HepG2 (cell line): ENCODE measurements at regions not wholly inside any gene's neighbourhood (a gene's known extent, or its start where the extent isn't known, plus 50 kb on each side); places are given as distances from the start of the nearest gene placed in this dataset.

Experiments
- ATAC-seq: fragments of 200-7000 bp; cut with Tn5 transposase; 3 replicates; pipeline ENCODE4 v1.9.1; 2020; ENCODE audit warnings: mild to moderate bottlenecking, moderate library complexity
- BruUV-seq: library from RNA; stranded (reverse); fragments of 400-500 nt; replicated peaks from 2 replicates; lab custom pipeline; 2021; lab: Mats Ljungman, UMichigan
- CTCF ChIA-PET: fragments of 300-600 bp; formaldehyde crosslinking; extraction: SDS; loops from one replicate; lab custom pipeline; 2021; ENCODE audit warnings: low total read pairs, inconsistent platforms, low intra/inter-chr PET ratio; lab: Yijun Ruan, JAX
- POLR2A ChIA-PET: fragments of 350-600 bp; sonication (Branson Sonifier 250); formaldehyde crosslinking; loops from one replicate; lab custom pipeline; 2020; ENCODE audit warnings: antibody characterized with exemption, inconsistent platforms; lab: Yijun Ruan, JAX
- DNase-seq: peaks from one replicate; pipeline ENCODE4 v3.0.0-alpha.2; 2015; ENCODE audit warnings: low spot score
- FAIRE-seq: peaks from 3 replicates; lab custom pipeline; 2011; peaks lifted over from hg19 to GRCh38; lab: Jason Lieb, UNC
- H2AFZ ChIP-seq: one replicate; pipeline ENCODE4 v1.6.1; 2011; ENCODE audit warnings: low read length, inconsistent platforms
- H3K27ac ChIP-seq: fragments of 300-600 bp; 3 replicates; pipeline ENCODE4 v1.8.0; 2011; ENCODE audit warnings: mixed run types, mild to moderate bottlenecking, mixed read lengths, low read length, inconsistent platforms; ENCODE audit not compliant: insufficient read depth; ENCODE audit errors: extremely low read length
- H3K27me3 ChIP-seq, 2 experiments: fragments of 200-600 bp in 1 of 2; 2 replicates in 1 of 2; 3 replicates in 1 of 2; pipeline versions ENCODE4 v1.6.0 to v1.8.0; 2011; ENCODE audit warnings: low read length in 2 of 2, mild to moderate bottlenecking in 2 of 2, moderate library complexity in 2 of 2, inconsistent platforms in 1 of 2; ENCODE audit not compliant: insufficient read depth in 2 of 2, control insufficient read depth in 1 of 2
- H3K36me3 ChIP-seq, 2 experiments: fragments of 200-600 bp in 1 of 2; replicated peaks in 1 of 2; 2 replicates in 1 of 2; 3 replicates in 1 of 2; pipeline versions ENCODE4 v1.5.1 to v1.8.0; 2011; ENCODE audit warnings: low read length in 2 of 2, inconsistent platforms in 1 of 2; ENCODE audit not compliant: insufficient read depth in 2 of 2, control insufficient read depth in 1 of 2
- H3K4me1 ChIP-seq: 2 replicates; pipeline ENCODE4 v1.5.1; 2012; ENCODE audit warnings: low read length, inconsistent platforms; ENCODE audit not compliant: insufficient read depth
- H3K4me2 ChIP-seq: 2 replicates; pipeline ENCODE4 v1.6.0; 2011; ENCODE audit warnings: low read depth, low read length, inconsistent platforms
- H3K4me3 ChIP-seq, 3 experiments: fragments of 200-600 bp in 1 of 3; sonication (generic), shearing (Covaris generic) in 1 of 3; replicated peaks in 1 of 3; 2 replicates each; pipeline ENCODE4 v1.5.1; 2011 to 2016; ENCODE audit warnings: low read length in 3 of 3, inconsistent platforms in 2 of 3, low read depth in 2 of 3, mild to moderate bottlenecking in 2 of 3, control low read depth in 1 of 3, mixed read lengths in 1 of 3; ENCODE audit not compliant: insufficient read depth in 1 of 3
- H3K79me2 ChIP-seq: one replicate; pipeline ENCODE4 v1.6.1; 2011; ENCODE audit warnings: low read length, inconsistent platforms; ENCODE audit not compliant: insufficient read depth
- H3K9ac ChIP-seq: 2 replicates; pipeline ENCODE4 v1.6.0; 2011; ENCODE audit warnings: mild to moderate bottlenecking, low read depth, low read length, inconsistent platforms; ENCODE audit not compliant: insufficient read depth
- H3K9me3 ChIP-seq: 2 replicates; pipeline ENCODE4 v1.5.1; 2012; ENCODE audit warnings: mild to moderate bottlenecking, low read length
- H4K20me1 ChIP-seq: 2 replicates; pipeline ENCODE4 v1.6.0; 2011; ENCODE audit warnings: inconsistent platforms, mild to moderate bottlenecking, low read length, moderate library complexity; ENCODE audit not compliant: insufficient read depth
- CEBPG ChIP-seq: IDR thresholded peaks from 2 replicates; pipeline ENCODE4 v1.6.1; 2016
- GMEB1 ChIP-seq: sonication (generic); formaldehyde crosslinking; IDR thresholded peaks from 2 replicates; pipeline ENCODE4 v1.5.1; 2020; ENCODE audit warnings: missing genetic modification reagents, mild to moderate bottlenecking, borderline replicate concordance
- HHEX ChIP-seq: IDR thresholded peaks from 2 replicates; pipeline ENCODE4 v1.6.1; 2016; ENCODE audit warnings: control low read depth
- KLF9 ChIP-seq: IDR thresholded peaks from 2 replicates; pipeline ENCODE4 v1.6.1; 2016; ENCODE audit warnings: low read depth
- NFRKB ChIP-seq: fragments of 450-650 bp; IDR thresholded peaks from 2 replicates; pipeline ENCODE4 v1.6.1; 2017
- ZNF460 ChIP-seq: sonication (generic); formaldehyde crosslinking; IDR thresholded peaks from 2 replicates; pipeline ENCODE4 v1.5.1; 2020; ENCODE audit warnings: missing genetic modification reagents, mild to moderate bottlenecking, borderline replicate concordance
- ZNF484 ChIP-seq: sonication (generic); formaldehyde crosslinking; IDR thresholded peaks from 2 replicates; pipeline ENCODE4 v1.5.1; 2020; ENCODE audit warnings: mild to moderate bottlenecking, low read depth, missing genetic modification reagents, borderline replicate concordance
- ZNF740 ChIP-seq: sonication (generic); formaldehyde crosslinking; IDR thresholded peaks from 2 replicates; pipeline ENCODE4 v1.4.0; 2020; ENCODE audit warnings: missing genetic modification reagents
- WGBS: methylation state at CpG from one replicate; pipeline ENCODE4 v1.1.6; 2017; ENCODE audit warnings: low lambda C conversion rate; 5-methylcytosine and 5-hydroxymethylcytosine counted together
- in situ Hi-C: cut with HindIII; loops from 2 replicates; pipeline ENCODE4 v1.10.0; 2017; ENCODE audit warnings: low pct_unique_long_range_greater_than_20kb; ENCODE audit not compliant: extremely low pct_ligation_motif_present
- intact Hi-C: fragments of 100-400 bp; cut with micrococcal nuclease; formaldehyde crosslinking; loops from one replicate; pipeline ENCODE4 v1.10.0; 2022; ENCODE audit not compliant: unreplicated experiment
- TF ChIP-seq, protein P1 (sequence below): sonication (generic); formaldehyde crosslinking; conservative IDR thresholded peaks from 2 replicates; pipeline ENCODE4 v1.8.0; 2022; ENCODE audit warnings: low read depth, missing genetic modification reagents
- TF ChIP-seq, protein P2 (sequence below): sonication (generic); formaldehyde crosslinking; IDR thresholded peaks from 2 replicates; pipeline ENCODE4 v1.4.0; 2020; ENCODE audit warnings: missing genetic modification reagents, low read depth, mild to moderate bottlenecking, borderline replicate concordance
- TF ChIP-seq, protein P3 (sequence below): sonication (generic); formaldehyde crosslinking; IDR thresholded peaks from 2 replicates; pipeline ENCODE4 v1.4.0; 2020; ENCODE audit warnings: mild to moderate bottlenecking, missing genetic modification reagents

DNA sequence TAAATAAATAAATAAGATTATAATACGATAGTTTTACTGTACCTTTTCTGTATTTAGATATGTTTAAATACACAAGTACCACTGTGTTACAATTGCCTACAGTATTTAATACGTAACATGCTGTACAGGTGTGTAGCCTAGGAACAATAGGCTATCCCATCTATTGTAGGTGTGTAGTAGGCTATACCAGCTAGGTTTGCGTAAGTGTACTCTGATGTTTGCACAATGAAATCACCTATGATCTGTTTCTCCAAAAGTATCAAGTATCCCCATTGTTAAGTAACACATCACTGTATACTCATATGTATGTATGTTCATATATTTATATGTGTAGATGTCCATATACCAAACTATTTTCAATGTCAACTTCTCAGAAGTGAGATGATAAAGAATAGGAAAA lies 118.2 kb upstream of the RND3 start:
- no peak overlapping the region for H3K4me3 ChIP-seq

More for the DNA sequence above, 118.2 kb upstream of the RND3 start:
- BruUV-seq: no TSS peak
- Histone ChIP-seq H3K27ac (no peak overlapping the region), H2AFZ (no peak overlapping the region), H3K9me3 (no peaks in the 10 kb centered on the region), H3K79me2 (no peaks in the 10 kb centered on the region), H3K27me3 (no peaks in the 10 kb centered on the region), H4K20me1 (no peaks in the 10 kb centered on the region), H3K4me1 (peaks cover 8% of the 10 kb centered on the region), H3K36me3 (no peaks in the 10 kb centered on the region), H3K4me2 (no peak overlapping the region), H3K9ac (no peak overlapping the region)
- FAIRE-seq (no peak), ATAC-seq (no peak), DNase-seq (no peak)
- intact Hi-C loops (no loop called here), in situ Hi-C loops (no loop called here)
- ChIA-PET POLR2A (no interaction called here), CTCF (no interaction called here)
- WGBS: 40% methylated on average over 3 of the region's 3 CpGs
- TF ChIP-seq, protein P1, sequence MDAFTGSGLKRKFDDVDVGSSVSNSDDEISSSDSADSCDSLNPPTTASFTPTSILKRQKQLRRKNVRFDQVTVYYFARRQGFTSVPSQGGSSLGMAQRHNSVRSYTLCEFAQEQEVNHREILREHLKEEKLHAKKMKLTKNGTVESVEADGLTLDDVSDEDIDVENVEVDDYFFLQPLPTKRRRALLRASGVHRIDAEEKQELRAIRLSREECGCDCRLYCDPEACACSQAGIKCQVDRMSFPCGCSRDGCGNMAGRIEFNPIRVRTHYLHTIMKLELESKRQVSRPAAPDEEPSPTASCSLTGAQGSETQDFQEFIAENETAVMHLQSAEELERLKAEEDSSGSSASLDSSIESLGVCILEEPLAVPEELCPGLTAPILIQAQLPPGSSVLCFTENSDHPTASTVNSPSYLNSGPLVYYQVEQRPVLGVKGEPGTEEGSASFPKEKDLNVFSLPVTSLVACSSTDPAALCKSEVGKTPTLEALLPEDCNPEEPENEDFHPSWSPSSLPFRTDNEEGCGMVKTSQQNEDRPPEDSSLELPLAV (CRISPR knock-in tag): no peak
- TF ChIP-seq NFRKB (no peak), ZNF460 (CRISPR knock-in tag) (no peak), CEBPG (no peak), KLF9 (CRISPR knock-in tag) (no peak), ZNF740 (CRISPR knock-in tag) (no peak), ZNF484 (CRISPR knock-in tag) (no peak), GMEB1 (CRISPR knock-in tag) (no peak), HHEX (CRISPR knock-in tag) (no peak)
- TF ChIP-seq, protein P2, sequence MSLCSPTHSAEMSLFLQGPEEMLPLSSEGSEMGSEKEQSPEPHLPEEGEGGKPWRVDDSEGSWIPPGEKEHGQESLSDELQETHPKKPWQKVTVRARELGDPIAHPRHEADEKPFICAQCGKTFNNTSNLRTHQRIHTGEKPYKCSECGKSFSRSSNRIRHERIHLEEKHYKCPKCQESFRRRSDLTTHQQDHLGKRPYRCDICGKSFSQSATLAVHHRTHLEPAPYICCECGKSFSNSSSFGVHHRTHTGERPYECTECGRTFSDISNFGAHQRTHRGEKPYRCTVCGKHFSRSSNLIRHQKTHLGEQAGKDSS (CRISPR knock-in tag): no peak
- TF ChIP-seq, protein P3, sequence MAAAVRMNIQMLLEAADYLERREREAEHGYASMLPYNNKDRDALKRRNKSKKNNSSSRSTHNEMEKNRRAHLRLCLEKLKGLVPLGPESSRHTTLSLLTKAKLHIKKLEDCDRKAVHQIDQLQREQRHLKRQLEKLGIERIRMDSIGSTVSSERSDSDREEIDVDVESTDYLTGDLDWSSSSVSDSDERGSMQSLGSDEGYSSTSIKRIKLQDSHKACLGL (CRISPR knock-in tag): no peak
